ENCODE measurements at regions not wholly inside any gene's neighbourhood (a gene's known extent, or its start where the extent isn't known, plus 50 kb on each side); places are given as distances from the start of the nearest gene placed in this dataset.

GRCh38 chr15:98397419-98397818, 250.9 kb upstream of the IGF1R start:
- no peak overlapping the region for H3K27ac ChIP-seq (ENCODE audit: low read depth, low read length)
- H3K4me1 ChIP-seq (ENCODE audit: control insufficient read depth, low read length): no peaks in the 10 kb centered on the region
- no peaks in the 10 kb centered on the region for H4K20me1 ChIP-seq (ENCODE audit: control insufficient read depth, insufficient read depth, low read depth, low read length)
- H3K36me3 ChIP-seq (ENCODE audit: control insufficient read depth, low read length): no peaks in the 10 kb centered on the region
- H3K27me3 ChIP-seq (ENCODE audit: control insufficient read depth, low read length): no peaks in the 10 kb centered on the region
- no peak for TF ChIP-seq EZH2phosphoT487 (IDR thresholded peaks at IDR 0.05; ENCODE audit: borderline replicate concordance, low read length)
- no peak for TF ChIP-seq CTCF (IDR thresholded peaks at IDR 0.05; ENCODE audit: low read depth, low read length, poor library complexity, severe bottlenecking)
- no peaks in the 10 kb centered on the region for H3K9me2 ChIP-seq (replicated peaks; ENCODE audit: control insufficient read depth, low read length)
- H3K4me2 ChIP-seq (ENCODE audit: low read length): no peak overlapping the region
- no peak overlapping the region for H3K4me3 ChIP-seq (ENCODE audit: low read length)
- H3K79me2 ChIP-seq (ENCODE audit: control insufficient read depth, low read length): no peaks in the 10 kb centered on the region
- no peaks in the 10 kb centered on the region for H3F3A ChIP-seq (ENCODE audit: control insufficient read depth, insufficient read depth)
- no peaks in the 10 kb centered on the region for H3K9me3 ChIP-seq (ENCODE audit: control insufficient read depth, insufficient read depth, low read length)

GRCh38 chr15:98398056-98398455, 250.3 kb upstream of the IGF1R start:
- H3K79me2 ChIP-seq (ENCODE audit: control insufficient read depth, low read length): no peaks in the 10 kb centered on the region
- no peaks in the 10 kb centered on the region for H3K9me3 ChIP-seq (ENCODE audit: control insufficient read depth, insufficient read depth, low read length)
- H3K4me3 ChIP-seq (ENCODE audit: low read length): no peak overlapping the region
- no peaks in the 10 kb centered on the region for H3F3A ChIP-seq (ENCODE audit: control insufficient read depth, insufficient read depth)
- H3K36me3 ChIP-seq (ENCODE audit: control insufficient read depth, low read length): no peaks in the 10 kb centered on the region
- H3K27ac ChIP-seq (ENCODE audit: low read depth, low read length): no peak overlapping the region
- H3K9me2 ChIP-seq (replicated peaks; ENCODE audit: control insufficient read depth, low read length): no peaks in the 10 kb centered on the region
- H3K27me3 ChIP-seq (ENCODE audit: control insufficient read depth, low read length): no peaks in the 10 kb centered on the region
- no peaks in the 10 kb centered on the region for H3K4me1 ChIP-seq (ENCODE audit: control insufficient read depth, low read length)
- TF ChIP-seq CTCF (IDR thresholded peaks at IDR 0.05; ENCODE audit: low read depth, low read length, poor library complexity, severe bottlenecking) (no peak), EZH2phosphoT487 (IDR thresholded peaks at IDR 0.05; ENCODE audit: borderline replicate concordance, low read length) (no peak)
- H4K20me1 ChIP-seq (ENCODE audit: control insufficient read depth, insufficient read depth, low read depth, low read length): no peaks in the 10 kb centered on the region
- H3K4me2 ChIP-seq (ENCODE audit: low read length): no peak overlapping the region

GRCh38 chr15:98398886-98399285, 249.5 kb upstream of the IGF1R start:
- no peaks in the 10 kb centered on the region for H3K9me3 ChIP-seq (ENCODE audit: control insufficient read depth, insufficient read depth, low read length)
- H3K27ac ChIP-seq (ENCODE audit: low read depth, low read length): no peak overlapping the region
- no peaks in the 10 kb centered on the region for H3K4me1 ChIP-seq (ENCODE audit: control insufficient read depth, low read length)
- H3F3A ChIP-seq (ENCODE audit: control insufficient read depth, insufficient read depth): no peaks in the 10 kb centered on the region
- no peaks in the 10 kb centered on the region for H3K79me2 ChIP-seq (ENCODE audit: control insufficient read depth, low read length)
- H3K27me3 ChIP-seq (ENCODE audit: control insufficient read depth, low read length): no peaks in the 10 kb centered on the region
- no peak for TF ChIP-seq CTCF (IDR thresholded peaks at IDR 0.05; ENCODE audit: low read depth, low read length, poor library complexity, severe bottlenecking)
- TF ChIP-seq EZH2phosphoT487 (IDR thresholded peaks at IDR 0.05; ENCODE audit: borderline replicate concordance, low read length): no peak
- no peak overlapping the region for H3K4me2 ChIP-seq (ENCODE audit: low read length)
- H4K20me1 ChIP-seq (ENCODE audit: control insufficient read depth, insufficient read depth, low read depth, low read length): no peaks in the 10 kb centered on the region
- no peaks in the 10 kb centered on the region for H3K9me2 ChIP-seq (replicated peaks; ENCODE audit: control insufficient read depth, low read length)
- no peak overlapping the region for H3K4me3 ChIP-seq (ENCODE audit: low read length)
- no peaks in the 10 kb centered on the region for H3K36me3 ChIP-seq (ENCODE audit: control insufficient read depth, low read length)

DNA sequence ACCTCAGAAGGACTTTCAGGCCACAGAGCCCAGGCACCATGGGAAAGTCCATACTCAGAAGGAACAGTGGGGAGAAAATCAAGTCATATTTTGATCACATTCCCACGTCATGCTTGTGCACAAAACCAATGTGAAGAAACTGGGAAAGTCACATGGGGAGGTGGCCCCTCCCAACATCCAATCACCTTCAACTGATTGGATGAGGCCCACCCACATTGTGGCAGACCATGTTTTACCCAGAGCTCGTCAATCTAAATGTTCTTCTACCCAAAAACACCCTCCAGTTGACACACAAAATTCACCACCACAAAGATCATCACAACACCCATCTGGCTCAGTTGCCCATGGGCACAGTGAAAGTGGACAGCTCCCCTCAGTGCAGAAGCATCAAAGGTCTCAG, 248.2 kb upstream of the IGF1R start:
- no peaks in the 10 kb centered on the region for H3K79me2 ChIP-seq (ENCODE audit: control insufficient read depth, low read length)
- H3K27me3 ChIP-seq (ENCODE audit: control insufficient read depth, low read length): no peaks in the 10 kb centered on the region
- TF ChIP-seq EZH2phosphoT487 (IDR thresholded peaks at IDR 0.05; ENCODE audit: borderline replicate concordance, low read length) (no peak), CTCF (IDR thresholded peaks at IDR 0.05; ENCODE audit: low read depth, low read length, poor library complexity, severe bottlenecking) (no peak)
- H3K9me2 ChIP-seq (replicated peaks; ENCODE audit: control insufficient read depth, low read length): no peaks in the 10 kb centered on the region
- no peak overlapping the region for H3K4me3 ChIP-seq (ENCODE audit: low read length)
- H3K9me3 ChIP-seq (ENCODE audit: control insufficient read depth, insufficient read depth, low read length): no peaks in the 10 kb centered on the region
- H4K20me1 ChIP-seq (ENCODE audit: control insufficient read depth, insufficient read depth, low read depth, low read length): no peaks in the 10 kb centered on the region
- no peak overlapping the region for H3K4me2 ChIP-seq (ENCODE audit: low read length)
- no peaks in the 10 kb centered on the region for H3K36me3 ChIP-seq (ENCODE audit: control insufficient read depth, low read length)
- H3K4me1 ChIP-seq (ENCODE audit: control insufficient read depth, low read length): no peaks in the 10 kb centered on the region
- H3K27ac ChIP-seq (ENCODE audit: low read depth, low read length): no peak overlapping the region
- H3F3A ChIP-seq (ENCODE audit: control insufficient read depth, insufficient read depth): no peaks in the 10 kb centered on the region

All from DOHH2 (cell line).